GM18517 (cell line): ENCODE measurements at regions not wholly inside any gene's neighbourhood (a gene's known extent, or its start where the extent isn't known, plus 50 kb on each side); places are given as distances from the start of the nearest gene placed in this dataset.
"Not testable (repeated sequence)": the region's sequence is repeated elsewhere in the genome, so short reads cannot be mapped to it uniquely, and the experiment has no call there.

Experiments used
- ATAC-seq: cut with Tn5 transposase; IDR thresholded peaks from one replicate; pipeline ENCODE4 v1.9.1; 2021; ENCODE audit warnings: mild to moderate bottlenecking, moderate library complexity; ENCODE audit not compliant: unreplicated experiment

GRCh38 chr21:33974513-33975468 lies 59.2 kb upstream of the ATP5PO start:
- ATAC-seq = no peak

- ATAC-seq = no peak
Measured at GRCh38 chr21:33973268-33973667, 57.7 kb upstream of the ATP5PO start.

GRCh38 chr21:33972539-33972938 lies 56.9 kb upstream of the ATP5PO start:
- ATAC-seq = no peak

GRCh38 chr21:33971492-33972013 lies 55.9 kb upstream of the ATP5PO start:
- ATAC-seq = no peak

GRCh38 chr21:33969581-33969980 lies 54.0 kb upstream of the ATP5PO start:
- ATAC-seq = no peak

- ATAC-seq = no peak
Measured at GRCh38 chr21:33968995-33969348, 53.4 kb upstream of the ATP5PO start.

GRCh38 chr21:33968080-33968994 lies 52.7 kb upstream of the ATP5PO start:
- ATAC-seq = peak; percentile 63

- no peak for ATAC-seq
Measured at GRCh38 chr21:33967086-33967571, 51.5 kb upstream of the ATP5PO start.

- ATAC-seq = no peak
Measured at GRCh38 chr21:33966324-33966949, 50.8 kb upstream of the ATP5PO start.

GRCh38 chr21:33965662-33966061 lies 50.1 kb upstream of the ATP5PO start:
- not testable (repeated sequence) for ATAC-seq
